ENCODE measurements at regions not wholly inside any gene's neighbourhood (a gene's known extent, or its start where the extent isn't known, plus 50 kb on each side); places are given as distances from the start of the nearest gene placed in this dataset.

DNA sequence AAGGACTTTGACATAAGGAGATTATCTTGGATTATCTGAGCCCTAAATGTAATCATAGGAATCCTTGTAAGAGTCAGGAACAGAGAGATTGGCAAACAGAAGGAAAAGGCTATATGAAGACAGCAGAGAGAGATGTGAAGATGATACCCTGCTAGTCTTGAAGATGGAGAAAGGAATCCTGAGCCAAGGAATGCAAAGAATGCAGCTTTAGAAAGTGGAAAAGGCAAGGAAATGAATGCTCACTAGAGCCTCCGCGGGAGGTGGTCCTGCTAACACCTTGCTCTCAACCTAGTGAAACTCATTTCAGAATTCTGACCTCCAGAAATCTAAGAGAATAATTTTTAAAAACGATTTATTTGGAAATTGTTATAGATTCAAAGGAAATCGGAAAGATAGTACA is 117.1 kb downstream of the TBXT start:
- DNase-seq (ENCODE audit: low read depth): no peak

DNA sequence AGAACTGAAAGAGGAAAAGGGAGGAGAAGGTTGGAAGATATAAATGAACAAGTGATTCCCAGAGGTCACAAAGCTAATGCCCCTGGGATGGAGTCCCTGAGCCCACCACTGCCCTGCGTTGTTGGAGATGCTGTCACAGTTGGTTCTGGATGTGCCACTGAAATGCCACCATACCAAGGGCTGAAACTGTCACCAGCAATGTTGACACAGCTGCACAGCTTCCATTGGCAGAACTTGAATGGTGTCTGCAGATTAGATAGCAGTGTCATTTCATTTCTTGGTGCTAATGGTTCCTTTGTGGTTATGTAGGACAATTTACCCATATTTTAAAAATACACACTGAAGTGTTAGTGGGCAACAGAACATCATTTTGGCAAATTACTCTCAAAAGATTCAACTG is 120.7 kb downstream of the TBXT start:
- DNase-seq (ENCODE audit: low read depth): no peak

DNA sequence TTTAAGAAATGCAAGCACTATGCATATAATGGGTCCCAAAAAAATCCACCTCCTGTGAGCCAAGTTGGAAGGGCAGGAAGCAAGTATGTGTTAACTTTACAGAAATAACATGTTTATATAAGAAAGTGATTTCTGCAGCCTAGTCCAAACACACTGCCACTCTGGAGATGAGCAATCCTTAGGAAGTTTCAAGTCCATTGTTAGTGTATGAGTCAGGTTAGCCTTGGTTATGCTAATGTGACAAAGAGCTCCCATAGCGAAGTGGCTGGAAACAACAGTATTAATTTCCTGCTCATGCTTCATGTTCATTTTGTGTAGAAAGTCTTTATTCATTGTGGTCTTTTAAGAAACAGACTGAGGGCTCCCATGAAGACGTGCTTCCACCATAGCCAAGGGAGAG is 121.4 kb downstream of the TBXT start:
- DNase-seq (ENCODE audit: low read depth): peak; percentile 90

DNA sequence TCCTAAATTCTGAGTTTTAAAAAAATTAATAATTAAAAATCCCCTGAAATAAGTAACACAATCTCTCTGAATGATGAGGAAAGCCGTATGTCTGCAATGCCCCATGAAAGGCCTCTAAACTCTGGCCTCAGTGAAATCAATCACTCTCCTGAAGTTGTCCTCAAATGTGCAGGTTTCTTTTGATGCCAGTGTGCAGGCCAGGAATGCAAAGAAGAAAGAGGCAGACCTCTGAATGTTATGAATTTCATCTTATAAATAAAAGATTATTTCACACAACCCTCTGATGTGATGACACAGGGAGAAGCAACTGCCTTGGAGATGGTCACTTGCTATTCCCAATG is 121.8 kb downstream of the TBXT start:
- no peak for DNase-seq (ENCODE audit: low read depth)

DNA sequence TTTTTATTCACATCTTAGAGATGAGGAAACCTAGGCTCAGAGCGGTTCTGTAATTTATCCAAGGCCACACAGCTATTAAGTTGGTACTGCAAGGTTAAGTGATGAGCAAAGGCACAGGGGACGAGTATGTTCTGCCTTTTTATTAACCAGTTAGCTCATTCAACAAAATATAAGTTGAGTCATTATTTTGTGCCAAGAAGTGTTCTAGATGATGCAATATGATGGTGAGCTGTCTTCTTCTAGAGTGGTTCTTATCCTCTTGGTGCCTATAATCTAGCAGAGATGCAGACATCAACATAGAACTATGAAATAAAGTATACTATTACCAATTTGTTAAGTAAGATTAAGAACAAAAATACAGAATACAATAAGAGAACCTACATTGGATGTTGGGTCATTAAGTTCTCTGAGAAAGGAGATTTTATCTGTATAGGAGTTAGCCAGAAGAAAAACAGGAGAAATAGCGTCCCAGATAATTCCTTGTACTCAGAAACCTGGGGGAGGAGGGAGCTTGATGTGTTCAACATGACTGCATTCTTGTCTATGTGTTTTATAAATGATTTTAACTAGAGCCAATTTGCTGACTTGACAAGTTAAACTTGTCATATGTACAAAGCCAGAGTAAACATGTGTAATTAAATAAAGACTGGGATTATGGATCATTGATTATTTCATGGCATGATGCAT is 122.3 kb downstream of the TBXT start:
- no peak for DNase-seq (ENCODE audit: low read depth)

DNA sequence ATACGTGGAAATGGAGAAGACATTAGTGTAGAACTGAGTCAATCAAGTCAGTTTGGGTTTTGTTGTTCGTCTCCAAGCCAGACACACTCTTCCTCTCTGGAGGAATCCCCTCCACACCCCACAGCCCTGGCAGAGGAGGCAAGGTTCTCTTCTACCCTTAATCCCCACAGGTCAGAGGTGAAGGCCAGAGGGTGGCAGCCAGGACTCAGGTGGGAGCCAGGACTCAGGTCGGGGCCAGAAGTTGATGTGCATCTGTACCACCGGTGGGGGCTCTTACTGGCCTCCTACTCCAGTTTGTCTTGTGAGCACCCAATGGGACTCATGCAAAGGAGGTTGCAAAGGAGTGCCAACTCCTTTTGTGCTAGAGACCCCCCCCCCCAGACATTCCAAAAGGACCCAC is 126.4 kb downstream of the TBXT start:
- no peak for DNase-seq (ENCODE audit: low read depth)

DNA sequence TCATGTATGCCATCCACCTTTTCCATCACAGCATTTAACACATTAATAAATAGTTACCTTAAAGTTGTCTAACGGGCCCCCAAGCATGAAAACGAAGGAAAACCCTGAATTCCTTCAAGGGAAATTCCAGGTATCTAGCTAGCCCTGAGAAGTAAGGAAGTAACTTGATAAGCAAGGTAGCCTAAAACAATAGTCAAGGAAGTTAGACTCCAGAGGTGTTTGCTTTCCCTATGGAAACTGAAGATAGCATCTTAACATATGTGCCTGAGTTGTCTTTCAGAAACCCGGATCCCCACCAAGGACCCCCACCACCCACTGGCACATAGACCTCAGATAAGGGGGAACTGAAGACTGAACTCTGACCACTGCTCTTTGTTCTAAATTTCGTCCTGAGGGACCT is 127.4 kb downstream of the TBXT start:
- DNase-seq (ENCODE audit: low read depth): no peak

DNA sequence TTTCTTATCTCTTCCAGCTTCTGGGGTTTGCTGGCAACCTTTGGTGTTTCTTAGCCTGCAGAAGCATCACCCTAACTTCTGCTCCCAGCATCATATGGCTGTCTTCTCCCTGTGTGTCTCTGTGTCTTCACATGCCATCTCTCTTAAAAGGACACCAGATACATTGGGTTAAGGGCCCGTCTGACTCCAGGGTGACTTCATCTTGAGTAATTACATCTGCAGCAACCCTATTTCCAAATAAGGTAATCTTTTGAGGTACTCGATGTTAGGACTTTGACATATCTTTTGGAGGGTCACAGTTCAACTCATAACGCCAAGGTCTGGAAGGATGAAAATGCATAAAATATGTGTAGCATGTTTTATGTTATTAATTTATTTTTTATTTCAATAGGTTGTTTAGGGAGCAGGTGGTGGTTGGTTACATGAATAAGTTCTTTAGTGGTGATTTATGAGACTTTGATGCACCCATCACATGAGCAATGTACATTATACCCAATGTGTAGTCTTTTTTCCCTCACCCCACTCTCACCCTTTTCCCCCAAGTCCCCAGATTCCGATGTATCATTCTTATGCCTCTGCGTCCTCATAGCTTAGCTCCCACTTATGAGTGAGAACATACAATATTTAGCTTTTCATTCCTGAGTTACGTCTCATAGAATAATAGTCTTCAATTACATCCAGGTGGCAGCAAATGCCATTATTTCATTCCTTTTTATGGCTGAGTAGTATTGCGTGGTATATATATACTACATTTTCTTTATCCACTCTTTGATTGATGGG is 131.1 kb downstream of the TBXT start:
- peak; percentile 56 for DNase-seq (ENCODE audit: low read depth)

DNA sequence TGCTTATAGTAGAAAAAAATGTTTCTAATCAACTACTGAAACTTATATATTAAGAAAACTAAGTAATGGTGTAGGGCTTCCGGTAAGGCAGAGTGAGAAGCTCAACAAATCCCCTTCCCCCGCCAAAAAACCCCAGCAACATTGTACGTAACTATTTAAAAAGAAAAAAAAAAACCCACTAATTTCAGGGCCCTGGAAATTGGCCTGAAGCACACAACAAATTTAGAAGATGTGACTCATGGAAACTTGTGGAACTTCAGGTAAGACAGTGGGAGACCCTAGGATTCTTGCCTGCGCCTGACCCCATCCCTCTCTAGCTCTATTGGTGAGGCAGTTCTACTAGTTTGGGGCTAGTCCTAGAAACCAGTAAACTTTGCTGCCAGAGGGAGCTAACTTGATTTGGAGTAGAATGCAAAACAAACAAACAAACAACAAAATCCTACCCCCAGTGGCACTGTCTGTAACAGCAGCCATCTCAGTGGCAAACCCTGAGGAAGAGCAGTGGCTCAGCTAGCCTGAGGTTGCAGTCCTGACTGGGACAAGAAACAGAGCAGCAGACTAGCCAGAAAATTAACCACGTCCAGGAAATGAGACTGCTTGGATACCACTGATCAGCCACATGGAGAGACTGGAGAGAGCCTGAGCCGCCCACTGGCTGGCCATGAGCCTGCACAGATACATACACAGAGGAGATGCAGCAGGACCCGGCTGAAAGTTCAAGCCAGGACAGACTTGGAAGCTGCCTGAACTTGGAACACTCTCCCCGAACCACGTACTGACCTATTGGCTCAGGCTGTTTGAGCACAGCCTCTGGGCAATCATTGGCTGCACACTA is 135.1 kb downstream of the TBXT start:
- DNase-seq (ENCODE audit: low read depth): peak; percentile 98

DNA sequence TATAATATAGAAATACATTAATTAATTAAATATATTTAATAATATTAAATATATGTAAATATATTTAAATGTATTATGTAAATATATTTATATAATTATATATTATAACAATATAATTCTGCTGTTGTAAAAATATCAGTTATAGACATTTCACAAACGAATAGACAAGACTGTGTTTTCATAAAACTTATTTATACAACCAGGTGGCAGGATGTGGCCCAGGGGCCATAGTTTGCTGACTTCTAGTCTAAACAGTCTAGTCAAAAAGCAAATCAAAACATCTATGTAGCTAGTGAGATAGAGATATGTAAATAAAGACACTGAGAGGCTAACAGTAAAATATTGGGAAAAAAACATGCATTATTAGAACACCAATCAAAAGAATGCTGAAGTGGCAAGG is 136.4 kb downstream of the TBXT start:
- no peak for DNase-seq (ENCODE audit: low read depth)

DNA sequence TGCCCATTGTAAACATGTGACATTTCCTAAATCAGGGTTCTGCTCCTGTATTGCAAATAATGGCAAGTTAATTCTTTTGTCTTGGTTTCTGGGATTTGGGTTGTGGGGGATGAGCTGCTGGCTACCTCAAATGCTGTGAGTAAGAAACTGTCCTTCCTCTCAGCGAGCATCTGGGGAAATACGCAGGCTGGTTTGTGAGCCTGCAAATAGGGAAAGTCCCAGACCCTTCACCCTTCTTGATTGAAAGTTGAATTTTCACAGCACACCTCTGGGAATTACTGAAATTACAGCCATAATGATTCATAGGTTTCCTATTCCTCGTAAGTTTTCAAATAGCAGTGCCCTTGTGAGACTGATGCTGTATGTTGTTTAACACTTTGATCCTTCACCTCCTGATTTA is 138.1 kb downstream of the TBXT start:
- DNase-seq (ENCODE audit: low read depth): peak; percentile 50

DNA sequence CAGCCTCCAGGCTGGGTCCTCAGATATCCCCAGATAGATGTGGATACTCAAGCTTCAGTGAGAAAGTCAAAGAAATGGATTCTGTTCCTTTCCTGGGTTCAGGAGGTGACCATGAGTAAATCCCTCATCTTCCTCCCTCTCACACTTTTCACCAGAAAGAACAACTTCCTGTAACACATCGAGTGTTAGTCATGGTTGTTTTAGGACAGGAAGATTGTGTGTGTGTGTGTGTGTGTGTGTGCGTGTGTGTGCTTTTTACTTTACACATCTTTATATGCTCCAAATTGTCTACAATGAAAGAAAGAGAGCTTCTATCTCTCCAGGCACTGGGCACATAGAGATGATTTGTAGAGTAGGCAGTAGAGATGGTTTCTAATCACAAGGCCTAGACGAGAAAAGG is 139.9 kb downstream of the TBXT start:
- peak; percentile 37 for DNase-seq (ENCODE audit: low read depth)

DNA sequence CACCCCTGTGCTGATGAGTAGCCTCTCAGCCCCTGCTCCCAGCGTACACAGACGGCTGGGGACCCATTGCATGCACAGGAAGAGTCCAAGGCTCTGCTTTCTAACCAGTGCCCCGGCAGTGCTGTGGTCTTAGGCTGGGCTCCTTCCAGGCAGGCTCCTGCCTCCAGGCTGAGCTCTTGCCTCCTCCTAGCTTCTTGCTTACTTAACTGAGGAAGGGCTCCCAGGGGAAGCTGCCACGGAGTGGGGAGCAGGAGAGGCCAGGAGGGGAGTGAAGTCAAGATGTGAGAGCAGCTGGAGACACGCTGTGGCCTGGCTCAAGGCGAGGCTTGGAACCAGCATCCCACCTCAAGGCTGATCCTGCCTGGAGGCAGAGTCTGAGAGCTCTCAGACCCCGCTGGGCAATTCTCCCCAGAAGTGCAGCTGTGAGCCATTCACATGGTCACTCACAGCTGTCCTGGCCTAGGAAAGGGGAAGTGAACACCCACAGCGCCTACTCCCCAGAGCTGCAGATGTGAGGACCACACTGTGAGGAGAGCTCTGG is 141.0 kb downstream of the TBXT start:
- DNase-seq (ENCODE audit: low read depth): peak; percentile 24

DNA sequence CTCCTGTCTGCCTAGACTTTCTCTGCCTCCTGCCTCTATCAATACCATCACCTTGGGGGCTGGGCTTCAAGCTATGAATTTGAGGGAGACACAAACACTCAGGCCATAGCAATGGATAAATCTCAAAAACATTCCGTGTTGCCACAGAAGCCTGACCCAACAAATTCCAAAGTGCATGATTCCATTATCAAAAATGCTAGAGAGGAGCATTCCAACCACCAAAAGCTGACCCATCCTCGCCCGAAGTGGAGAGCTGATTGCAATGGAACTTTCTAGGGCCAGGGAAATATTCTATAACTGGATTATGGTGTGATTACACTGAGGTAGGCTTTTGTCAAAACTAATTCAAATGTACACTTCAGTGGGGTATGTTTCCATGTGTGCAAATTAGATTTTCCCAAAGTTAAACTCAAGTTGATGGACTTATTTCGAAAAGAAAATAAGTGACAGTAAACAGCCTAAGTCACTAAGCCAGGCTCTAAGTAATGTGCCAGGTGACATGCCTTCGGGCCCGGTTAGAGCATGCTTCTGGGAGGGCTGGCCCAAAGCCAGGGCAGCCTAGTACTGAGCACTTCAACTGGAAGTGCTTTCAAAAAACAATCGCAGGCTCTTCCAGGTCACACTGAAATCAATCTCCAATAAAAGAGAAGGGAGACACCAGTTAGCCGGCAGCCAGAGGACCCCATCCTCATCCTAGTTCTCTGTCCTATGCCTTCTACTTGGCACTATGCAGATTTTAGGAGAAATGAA is 142.3 kb downstream of the TBXT start:
- DNase-seq (ENCODE audit: low read depth): peak; percentile 87

DNA sequence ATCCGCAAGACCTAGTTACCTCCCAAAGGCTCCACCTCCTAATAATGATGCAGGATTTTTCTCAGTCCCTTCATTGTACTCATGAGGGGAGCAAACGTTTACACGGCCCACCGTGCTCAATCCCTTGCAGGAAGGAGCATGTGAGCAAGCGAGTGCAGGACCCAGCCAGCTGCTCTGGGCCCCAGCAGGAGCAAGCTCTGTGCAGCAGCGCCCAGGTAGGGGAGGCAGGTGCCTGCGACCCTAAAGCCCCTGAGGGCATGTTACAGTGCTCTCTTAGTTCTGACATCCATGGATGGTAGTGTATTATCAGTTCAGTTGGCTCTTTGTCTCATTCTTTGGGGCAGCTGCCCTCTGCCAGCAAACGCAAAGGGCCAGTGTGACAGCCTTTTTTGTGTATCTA is 143.4 kb downstream of the TBXT start:
- DNase-seq (ENCODE audit: low read depth): no peak

DNA sequence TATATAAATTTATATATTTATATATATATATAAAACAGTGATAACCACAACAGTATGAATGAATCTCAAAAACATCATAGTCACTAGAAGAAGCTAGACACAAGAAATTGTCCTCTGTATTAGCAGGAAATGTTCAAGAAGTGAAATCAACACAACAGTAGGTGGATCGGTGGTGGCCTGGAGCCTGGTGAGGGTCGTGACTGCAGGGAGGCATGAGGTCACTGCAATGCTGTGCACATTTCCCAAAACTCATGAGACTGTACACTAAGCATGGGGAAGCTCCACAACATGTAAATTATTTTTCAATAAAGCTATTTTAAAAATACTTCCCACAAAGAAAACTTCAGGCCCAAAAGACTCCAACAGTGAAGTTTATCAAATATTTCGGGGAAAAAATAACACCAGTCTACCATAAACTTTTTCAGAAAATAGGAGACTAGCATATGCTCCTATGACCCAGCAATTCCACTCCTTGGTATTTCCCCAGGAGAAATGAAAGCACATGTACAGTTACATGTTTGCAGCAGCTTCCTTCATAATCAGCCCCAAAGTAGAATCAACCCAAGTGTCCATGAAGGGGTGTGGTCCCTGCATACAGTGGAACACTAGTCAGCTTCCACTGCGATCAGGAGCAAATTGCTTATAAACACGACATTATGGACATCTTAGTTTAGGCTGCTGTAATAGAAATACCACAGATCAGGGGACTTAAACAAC is 144.2 kb downstream of the TBXT start:
- DNase-seq (ENCODE audit: low read depth): no peak

DNA sequence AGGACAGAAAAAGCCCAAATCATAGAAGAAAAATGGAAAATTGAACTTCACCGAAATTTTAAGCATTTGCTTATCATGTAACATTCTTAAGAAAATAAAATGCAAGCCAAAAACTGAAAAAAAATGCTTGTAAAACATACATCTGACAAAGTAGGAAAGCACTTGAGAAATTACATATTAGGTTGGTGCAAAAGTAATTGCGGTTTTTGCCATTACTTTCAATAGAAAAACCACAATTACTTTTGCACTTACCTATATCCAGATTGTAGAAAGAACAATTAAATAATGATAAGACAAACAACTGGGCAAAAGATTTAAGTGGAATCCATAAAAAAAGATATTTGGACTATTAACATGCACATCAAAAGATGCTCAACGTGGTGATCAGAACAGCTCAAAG is 146.2 kb downstream of the TBXT start:
- no peak for DNase-seq (ENCODE audit: low read depth)

DNA sequence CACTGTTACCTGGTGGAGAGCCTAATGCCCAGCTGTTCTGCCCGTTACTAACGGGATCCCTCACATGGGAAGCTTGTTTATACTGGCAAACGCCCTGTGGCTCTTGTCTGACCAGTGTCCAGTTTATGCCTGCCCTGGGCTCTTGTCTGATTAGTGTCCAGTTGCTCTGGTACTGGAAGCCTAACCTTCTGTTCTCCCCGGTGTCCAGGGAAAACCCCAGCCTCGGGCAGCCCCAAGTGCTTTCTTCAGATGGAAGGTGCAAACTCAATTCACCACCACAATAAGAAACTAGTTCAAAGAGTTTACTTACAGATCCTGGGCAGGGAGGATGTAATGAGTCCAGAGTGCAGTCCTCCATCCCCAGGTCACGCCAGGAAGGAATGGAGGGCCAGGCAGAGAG is 148.4 kb downstream of the TBXT start:
- no peak for DNase-seq (ENCODE audit: low read depth)

DNA sequence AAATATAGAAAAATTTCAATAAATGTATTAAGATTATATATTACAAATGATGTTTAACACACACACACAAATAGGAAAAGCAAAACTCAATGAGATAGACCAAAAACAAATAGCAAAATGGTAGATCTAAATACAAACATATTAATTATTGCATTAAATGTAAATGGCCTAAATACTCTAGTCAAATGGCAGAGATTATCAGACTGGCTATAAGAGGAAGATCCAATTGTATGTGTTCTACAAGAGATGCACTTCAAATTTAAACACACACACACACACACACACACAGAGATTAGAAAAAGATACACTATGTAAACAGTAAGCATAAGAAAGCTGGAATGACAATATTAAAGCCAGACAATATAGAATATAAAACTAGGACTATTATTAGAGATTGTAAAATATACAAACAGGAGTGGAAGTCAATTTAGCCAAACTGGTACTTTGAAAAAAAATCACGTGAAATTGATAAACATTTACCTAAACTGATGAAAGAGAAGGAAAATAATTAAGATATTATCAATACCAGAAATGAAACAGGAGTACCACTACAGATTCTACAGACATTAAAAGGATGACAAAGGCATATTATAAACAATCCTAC is 150.5 kb downstream of the TBXT start:
- no peak for DNase-seq (ENCODE audit: low read depth)

DNA sequence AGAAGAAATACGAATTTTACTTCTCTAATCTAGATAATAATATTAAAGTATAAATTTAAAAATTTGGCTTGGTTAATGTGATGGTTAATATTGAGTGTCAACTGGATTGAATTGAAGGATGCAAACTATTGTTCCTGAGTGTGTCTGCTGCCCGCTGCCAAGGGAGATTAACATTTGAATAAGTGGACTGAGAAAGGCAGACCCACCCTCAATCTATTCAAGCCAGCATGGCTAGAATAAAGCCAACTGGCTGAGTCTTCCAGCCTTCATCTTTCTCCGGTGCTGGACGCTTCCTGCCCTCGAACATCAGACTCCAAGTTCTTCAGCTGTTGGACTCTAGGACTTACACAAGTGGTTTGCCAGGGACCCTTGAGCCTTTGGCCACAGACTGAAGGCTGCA is 152.7 kb downstream of the TBXT start:
- no peak for DNase-seq (ENCODE audit: low read depth)
